ENCODE measurements at regions not wholly inside any gene's neighbourhood (a gene's known extent, or its start where the extent isn't known, plus 50 kb on each side); places are given as distances from the start of the nearest gene placed in this dataset.

DNA sequence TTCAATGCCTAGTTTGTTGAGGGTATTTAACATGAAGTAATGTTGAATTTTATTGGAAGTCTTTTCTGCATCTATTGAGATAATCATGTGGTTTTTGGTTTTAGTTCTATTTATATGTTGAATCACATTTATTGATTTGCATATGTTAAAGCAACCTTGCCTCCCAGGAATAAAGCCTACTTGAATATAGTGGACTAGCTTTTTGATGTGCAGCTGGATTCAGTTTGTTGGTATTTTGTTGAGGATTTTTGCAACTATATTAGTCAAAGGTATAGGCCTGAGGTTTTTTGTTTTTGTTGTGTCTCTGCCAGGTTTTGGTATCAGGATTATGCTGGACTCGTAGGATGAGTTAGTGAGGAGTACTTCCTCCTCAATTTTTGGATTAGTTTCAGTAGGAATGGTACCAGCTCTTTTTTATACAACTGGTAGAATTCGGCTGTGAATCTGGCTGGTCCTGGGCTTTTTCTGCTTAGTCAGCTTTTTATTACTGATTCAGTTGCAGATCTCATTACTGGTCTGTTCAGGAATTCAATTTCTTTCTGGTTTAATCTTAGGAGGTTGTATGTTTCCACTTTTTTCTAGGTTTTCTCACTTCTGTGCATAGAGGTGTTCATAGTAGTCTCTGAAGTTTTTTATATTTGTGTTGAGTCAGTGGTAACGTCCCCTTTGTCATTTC is 209.8 kb upstream of the RBMS3 start:
- H3K9me3 ChIP-seq = no peaks in the 10 kb centered on the region
- TF ChIP-seq, protein P1, sequence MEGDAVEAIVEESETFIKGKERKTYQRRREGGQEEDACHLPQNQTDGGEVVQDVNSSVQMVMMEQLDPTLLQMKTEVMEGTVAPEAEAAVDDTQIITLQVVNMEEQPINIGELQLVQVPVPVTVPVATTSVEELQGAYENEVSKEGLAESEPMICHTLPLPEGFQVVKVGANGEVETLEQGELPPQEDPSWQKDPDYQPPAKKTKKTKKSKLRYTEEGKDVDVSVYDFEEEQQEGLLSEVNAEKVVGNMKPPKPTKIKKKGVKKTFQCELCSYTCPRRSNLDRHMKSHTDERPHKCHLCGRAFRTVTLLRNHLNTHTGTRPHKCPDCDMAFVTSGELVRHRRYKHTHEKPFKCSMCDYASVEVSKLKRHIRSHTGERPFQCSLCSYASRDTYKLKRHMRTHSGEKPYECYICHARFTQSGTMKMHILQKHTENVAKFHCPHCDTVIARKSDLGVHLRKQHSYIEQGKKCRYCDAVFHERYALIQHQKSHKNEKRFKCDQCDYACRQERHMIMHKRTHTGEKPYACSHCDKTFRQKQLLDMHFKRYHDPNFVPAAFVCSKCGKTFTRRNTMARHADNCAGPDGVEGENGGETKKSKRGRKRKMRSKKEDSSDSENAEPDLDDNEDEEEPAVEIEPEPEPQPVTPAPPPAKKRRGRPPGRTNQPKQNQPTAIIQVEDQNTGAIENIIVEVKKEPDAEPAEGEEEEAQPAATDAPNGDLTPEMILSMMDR (IDR thresholded peaks at IDR 0.05 in 4 of 5, conservative IDR thresholded peaks at IDR 0.05 in 1 of 5) = no peak
- TF ChIP-seq POLR2A (IDR thresholded peaks at IDR 0.05) = no peak
- in situ Hi-C loops (cut with MboI; ENCODE audit: low sequenced_read_pairs in 4 of 4) (no loop called here), intact Hi-C loops (cut with DNase I; ENCODE audit: low total_unique reads) (no loop called here)
- no peaks in the 10 kb centered on the region for H3K36me3 ChIP-seq
- H3K27me3 ChIP-seq = no peaks in the 10 kb centered on the region
- no peak overlapping the region for H3K27ac ChIP-seq
- no peak overlapping the region for H3K4me3 ChIP-seq
- ATAC-seq (no peak), DNase-seq (no peak)
- peaks cover 6% of the 10 kb centered on the region in 2 donors for H3K4me1 ChIP-seq

DNA sequence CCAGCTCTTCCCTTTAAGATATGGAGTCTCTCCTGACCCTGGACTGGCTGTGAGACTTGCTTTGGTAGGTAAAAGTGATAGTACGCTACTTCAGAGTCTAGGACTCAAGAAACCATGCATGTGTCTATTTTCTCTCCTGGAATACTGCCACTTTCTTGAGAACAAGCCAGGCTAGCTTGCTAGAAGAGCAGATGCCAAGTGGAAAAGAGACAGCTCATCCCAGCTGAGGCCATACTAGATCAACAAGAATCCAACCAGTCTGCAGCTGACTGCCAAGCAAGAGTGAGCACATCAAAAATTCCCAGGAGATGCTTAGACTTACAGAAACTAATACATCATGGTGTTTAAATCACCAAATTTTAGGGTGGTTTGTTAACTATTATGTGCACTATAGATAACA is 208.3 kb upstream of the RBMS3 start:
- Histone ChIP-seq H3K4me1 (peaks cover 0 to 6% of the 10 kb centered on the region in 2 donors), H3K9me3 (no peaks in the 10 kb centered on the region), H3K27me3 (no peaks in the 10 kb centered on the region), H3K36me3 (no peaks in the 10 kb centered on the region), H3K4me3 (no peak overlapping the region), H3K27ac (peak overlapping the region in 1 of 4 donors; percentile 34)
- DNase-seq (peak; percentile 12 to 42), ATAC-seq (peak; percentile 87 to 88)
- TF ChIP-seq POLR2A (IDR thresholded peaks at IDR 0.05) = no peak
- TF ChIP-seq, protein P1 (IDR thresholded peaks at IDR 0.05 in 4 of 5, conservative IDR thresholded peaks at IDR 0.05 in 1 of 5) = no peak
- intact Hi-C loops (cut with DNase I; ENCODE audit: low total_unique reads) (no loop called here), in situ Hi-C loops (cut with MboI; ENCODE audit: low sequenced_read_pairs in 4 of 4) (no loop called here)

DNA sequence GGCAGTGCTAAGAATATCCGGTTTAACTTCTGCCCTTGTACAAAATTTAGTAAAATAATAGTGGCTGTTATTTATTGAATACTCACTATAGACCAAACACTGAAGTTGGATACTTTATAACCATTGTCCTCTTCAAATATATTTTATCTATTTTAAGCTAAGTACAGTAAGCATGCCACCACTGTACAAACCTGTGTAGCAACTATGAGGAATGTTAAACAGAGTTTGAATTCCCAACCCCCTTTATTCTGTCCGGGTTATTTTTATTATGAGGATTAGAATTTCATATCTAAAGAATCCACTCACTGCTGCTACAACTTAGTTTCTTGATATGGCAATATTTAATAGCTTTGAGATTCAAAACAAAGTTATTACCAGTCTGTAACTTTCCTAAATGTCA is 203.5 kb upstream of the RBMS3 start:
- Histone ChIP-seq H3K4me3 (no peak overlapping the region), H3K4me1 (peaks cover 0 to 3% of the 10 kb centered on the region in 2 donors), H3K9me3 (no peaks in the 10 kb centered on the region), H3K36me3 (no peaks in the 10 kb centered on the region), H3K27me3 (no peaks in the 10 kb centered on the region), H3K27ac (no peak overlapping the region)
- intact Hi-C loops (cut with DNase I; ENCODE audit: low total_unique reads) = no loop called here
- in situ Hi-C loops (cut with MboI; ENCODE audit: low sequenced_read_pairs in 4 of 4) = no loop called here
- TF ChIP-seq POLR2A (IDR thresholded peaks at IDR 0.05) = no peak
- TF ChIP-seq, protein P1 (IDR thresholded peaks at IDR 0.05 in 4 of 5, conservative IDR thresholded peaks at IDR 0.05 in 1 of 5) = no peak
- no peak for ATAC-seq
- no peak for DNase-seq

DNA sequence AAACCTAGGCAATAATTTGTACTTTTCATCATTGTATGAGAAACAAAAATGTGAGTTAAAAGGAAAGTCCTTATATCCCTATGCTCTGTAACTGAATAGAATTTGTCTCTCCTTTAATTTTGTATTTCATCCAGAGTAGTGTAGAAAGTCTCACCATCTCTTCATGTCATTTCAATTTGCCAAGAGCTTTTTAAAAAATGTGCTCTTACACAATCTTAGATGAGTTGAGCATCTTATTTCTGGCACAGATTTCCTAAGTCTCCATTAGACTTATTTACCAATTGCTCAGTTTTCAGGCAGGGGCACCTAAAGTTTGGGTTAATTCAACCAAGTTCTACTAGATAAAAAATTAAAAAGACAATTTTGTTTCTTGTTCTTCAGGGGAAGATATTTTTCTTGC is 201.5 kb upstream of the RBMS3 start:
- in situ Hi-C loops (cut with MboI; ENCODE audit: low sequenced_read_pairs in 4 of 4) (no loop called here), intact Hi-C loops (cut with DNase I; ENCODE audit: low total_unique reads) (no loop called here)
- Histone ChIP-seq H3K27me3 (no peaks in the 10 kb centered on the region), H3K4me1 (peaks cover 0 to 5% of the 10 kb centered on the region in 2 donors), H3K36me3 (no peaks in the 10 kb centered on the region), H3K27ac (no peak overlapping the region), H3K9me3 (no peaks in the 10 kb centered on the region), H3K4me3 (no peak overlapping the region)
- no peak for DNase-seq
- TF ChIP-seq POLR2A (IDR thresholded peaks at IDR 0.05) = no peak
- TF ChIP-seq, protein P1 (IDR thresholded peaks at IDR 0.05 in 4 of 5, conservative IDR thresholded peaks at IDR 0.05 in 1 of 5) = no peak
- ATAC-seq = no peak

DNA sequence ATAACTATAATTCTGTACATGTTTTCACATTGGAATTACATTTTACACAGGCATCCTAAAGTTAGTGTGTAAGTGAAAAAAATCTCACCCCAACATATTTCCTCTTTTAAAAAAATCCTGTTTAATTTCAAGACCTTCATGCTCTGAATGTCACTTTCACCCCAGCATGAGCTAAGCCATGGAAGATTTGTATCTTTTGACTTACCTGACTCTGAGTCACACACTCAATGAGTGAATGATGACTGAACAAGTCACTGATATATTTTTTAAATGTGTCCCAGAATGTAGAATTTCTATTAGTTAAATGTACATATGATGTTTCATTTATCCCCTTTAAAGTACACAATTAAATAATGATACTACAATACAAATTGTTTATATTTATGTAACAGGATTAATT is 199.9 kb upstream of the RBMS3 start:
- TF ChIP-seq, protein P1 (IDR thresholded peaks at IDR 0.05 in 4 of 5, conservative IDR thresholded peaks at IDR 0.05 in 1 of 5) = no peak
- no peak for TF ChIP-seq POLR2A (IDR thresholded peaks at IDR 0.05)
- Histone ChIP-seq H3K4me3 (no peak overlapping the region), H3K36me3 (no peaks in the 10 kb centered on the region), H3K27me3 (no peaks in the 10 kb centered on the region), H3K4me1 (peaks cover 0 to 5% of the 10 kb centered on the region in 2 donors), H3K9me3 (no peaks in the 10 kb centered on the region), H3K27ac (no peak overlapping the region)
- ATAC-seq (no peak), DNase-seq (no peak)
- intact Hi-C loops (cut with DNase I; ENCODE audit: low total_unique reads) (no loop called here), in situ Hi-C loops (cut with MboI; ENCODE audit: low sequenced_read_pairs in 4 of 4) (no loop called here)

Measured in gastrocnemius medialis (tissue), 4 donors.